NT2/D1 (cell line): ENCODE measurements at regions not wholly inside any gene's neighbourhood (a gene's known extent, or its start where the extent isn't known, plus 50 kb on each side); places are given as distances from the start of the nearest gene placed in this dataset.

Experiments
- DNase-seq: peaks from one replicate; pipeline ENCODE4 v3.0.0-alpha.2; 2011; ENCODE audit warnings: low read depth, low spot score
- H3K27me3 ChIP-seq: 2 replicates; pipeline ENCODE4 v1.6.0; 2011; ENCODE audit warnings: mild to moderate bottlenecking; ENCODE audit not compliant: insufficient read length, insufficient read depth
- H3K36me3 ChIP-seq: 2 replicates; pipeline ENCODE4 v1.6.1; 2011; ENCODE audit warnings: mild to moderate bottlenecking, low read length, mixed read lengths; ENCODE audit not compliant: insufficient read depth, insufficient read length
- H3K4me1 ChIP-seq: 2 replicates; pipeline ENCODE4 v1.5.1; 2011; ENCODE audit not compliant: insufficient read depth, insufficient read length
- H3K4me3 ChIP-seq: 2 replicates; pipeline ENCODE4 v1.5.1; 2011; ENCODE audit warnings: low read depth; ENCODE audit not compliant: insufficient read length
- H3K9ac ChIP-seq: 2 replicates; pipeline ENCODE4 v1.6.0; 2011; ENCODE audit warnings: low read depth; ENCODE audit not compliant: insufficient read length
- H3K9me3 ChIP-seq: 2 replicates; pipeline ENCODE4 v1.5.1; 2011; ENCODE audit warnings: mild to moderate bottlenecking, low read length; ENCODE audit not compliant: insufficient read depth
- SUZ12 ChIP-seq: IDR thresholded peaks from 2 replicates; pipeline ENCODE4 v1.6.1; 2011; ENCODE audit not compliant: insufficient read length, insufficient read depth; ENCODE audit errors: extremely low read depth
- YY1 ChIP-seq: IDR thresholded peaks from 2 replicates; pipeline ENCODE4 v1.6.1; 2011; ENCODE audit not compliant: insufficient read length, insufficient read depth
- ZNF274 ChIP-seq: IDR thresholded peaks from 2 replicates; pipeline ENCODE4 v1.6.1; 2011; ENCODE audit warnings: mild to moderate bottlenecking, low read depth, low read length

DNA sequence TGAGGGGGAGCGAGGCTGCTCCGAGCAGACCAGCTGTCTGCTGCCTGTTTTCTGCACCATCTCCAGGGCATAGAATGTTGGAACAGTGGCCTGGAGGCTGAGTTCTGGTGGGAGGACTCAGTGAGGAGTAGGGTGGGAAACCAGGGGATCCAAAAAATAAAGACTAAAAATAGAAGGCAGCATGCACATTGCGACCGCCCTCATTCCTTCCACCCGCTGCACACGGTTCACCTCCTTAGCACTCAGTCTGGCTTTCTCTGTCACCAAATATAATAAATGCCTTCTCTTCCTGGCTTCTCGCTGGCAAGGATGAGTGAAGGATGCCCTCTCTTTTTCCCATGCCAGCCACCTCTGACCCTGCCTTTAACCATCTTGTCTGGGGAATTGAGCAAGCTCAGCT is 146.2 kb downstream of the AACS start:
- H3K4me1 ChIP-seq = no peaks in the 10 kb centered on the region
- DNase-seq = no peak
- peaks cover 24% of the 10 kb centered on the region for H3K9me3 ChIP-seq
- H3K4me3 ChIP-seq = no peak overlapping the region
- peaks cover 5% of the 10 kb centered on the region for H3K36me3 ChIP-seq
- TF ChIP-seq ZNF274 = no peak
- no peak for TF ChIP-seq SUZ12
- no peak for TF ChIP-seq YY1
- H3K9ac ChIP-seq = no peak overlapping the region
- H3K27me3 ChIP-seq = no peaks in the 10 kb centered on the region

DNA sequence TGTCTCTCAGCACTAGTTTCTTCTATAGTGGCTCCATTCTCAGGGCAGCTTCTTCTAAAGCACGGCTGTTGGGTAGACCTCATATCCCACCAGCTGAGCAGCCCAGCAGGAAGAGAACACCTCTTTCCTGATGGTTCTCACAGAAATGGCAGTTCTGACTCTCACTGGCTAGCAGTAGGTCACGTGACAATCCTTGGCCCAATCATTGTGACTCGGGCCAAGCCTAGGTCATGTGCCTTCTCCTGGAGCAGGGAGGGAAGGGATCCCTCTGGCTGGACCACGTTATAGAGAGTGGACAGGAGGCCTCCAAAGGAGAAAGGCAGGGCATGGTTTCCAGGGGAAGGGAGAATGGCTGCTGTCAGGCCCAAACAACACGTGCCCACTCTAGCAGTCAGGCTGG is 149.1 kb downstream of the AACS start:
- H3K9ac ChIP-seq = no peak overlapping the region
- H3K27me3 ChIP-seq = no peaks in the 10 kb centered on the region
- peaks cover 20% of the 10 kb centered on the region for H3K9me3 ChIP-seq
- TF ChIP-seq YY1 (no peak), SUZ12 (no peak), ZNF274 (no peak)
- DNase-seq = no peak
- H3K4me1 ChIP-seq = peaks cover 2% of the 10 kb centered on the region
- peaks cover 5% of the 10 kb centered on the region for H3K36me3 ChIP-seq
- H3K4me3 ChIP-seq = no peak overlapping the region

DNA sequence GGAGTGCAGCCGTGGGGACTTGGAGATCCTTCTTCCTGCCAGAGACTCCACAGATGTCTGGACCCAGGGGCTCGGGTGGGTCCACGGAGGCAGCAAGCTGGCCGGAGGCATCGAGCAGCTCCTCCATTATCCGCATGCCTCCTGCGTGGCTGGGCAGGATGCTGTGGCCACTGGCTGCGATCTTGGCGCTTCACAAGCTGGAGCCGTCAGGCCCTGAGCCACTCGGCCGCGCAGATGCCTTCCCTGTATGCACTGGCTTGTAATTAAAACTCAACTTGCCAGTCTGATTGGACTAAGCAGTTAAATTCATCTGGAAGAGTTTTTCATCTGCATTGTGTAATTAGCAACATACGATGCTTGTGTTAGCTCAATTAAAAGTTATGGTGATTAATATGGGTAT is 151.5 kb downstream of the AACS start:
- Histone ChIP-seq H3K36me3 (peaks cover 5% of the 10 kb centered on the region), H3K9ac (no peak overlapping the region), H3K27me3 (no peaks in the 10 kb centered on the region), H3K4me1 (peaks cover 2% of the 10 kb centered on the region), H3K9me3 (peaks cover 15% of the 10 kb centered on the region), H3K4me3 (no peak overlapping the region)
- TF ChIP-seq ZNF274 (no peak), YY1 (no peak), SUZ12 (no peak)
- DNase-seq = no peak

DNA sequence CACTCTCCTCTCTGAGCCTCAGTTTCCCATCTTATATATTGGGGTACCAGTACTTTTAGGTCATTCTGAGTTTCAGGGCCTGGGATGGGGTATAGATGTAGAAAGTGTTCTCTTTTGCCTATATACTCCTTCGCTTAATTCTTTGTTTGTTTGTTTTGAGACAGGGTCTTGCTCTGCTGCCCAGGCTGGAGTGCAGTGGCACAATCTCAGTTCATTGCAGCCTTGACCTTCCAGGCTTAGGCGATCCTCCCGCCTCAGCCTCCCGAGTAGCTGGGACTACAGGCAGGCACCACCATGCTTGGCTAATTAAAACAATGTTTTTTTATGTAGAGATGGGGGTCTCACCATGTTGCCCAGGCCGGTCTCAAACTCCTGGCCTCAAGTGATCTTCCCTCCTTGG is 152.1 kb downstream of the AACS start:
- Histone ChIP-seq H3K9ac (no peak overlapping the region), H3K27me3 (no peaks in the 10 kb centered on the region), H3K4me1 (peaks cover 2% of the 10 kb centered on the region), H3K9me3 (peaks cover 15% of the 10 kb centered on the region), H3K4me3 (no peak overlapping the region), H3K36me3 (peaks cover 5% of the 10 kb centered on the region)
- no peak for DNase-seq
- no peak for TF ChIP-seq YY1
- no peak for TF ChIP-seq SUZ12
- TF ChIP-seq ZNF274 = no peak

DNA sequence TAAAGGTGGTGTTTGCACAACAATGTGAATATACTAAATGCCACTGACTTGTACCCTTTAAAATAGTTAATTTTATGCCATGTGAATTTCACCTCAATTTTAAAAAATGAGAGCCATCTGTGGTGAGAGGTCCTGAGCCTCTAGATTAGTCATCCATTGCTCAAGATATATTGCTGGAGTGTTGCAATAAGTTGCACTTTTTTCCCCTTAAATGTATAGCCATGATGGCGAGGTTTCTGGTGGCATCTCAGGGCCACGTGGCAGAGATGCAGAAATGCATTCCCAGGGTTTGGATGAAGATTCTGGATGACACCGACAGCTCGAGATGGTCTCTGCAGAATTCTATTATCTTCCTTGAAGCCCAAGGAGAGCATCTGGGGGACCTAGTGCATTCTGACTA is 153.7 kb downstream of the AACS start:
- no peaks in the 10 kb centered on the region for H3K27me3 ChIP-seq
- H3K4me3 ChIP-seq = no peak overlapping the region
- H3K36me3 ChIP-seq = peaks cover 5% of the 10 kb centered on the region
- TF ChIP-seq ZNF274 (no peak), YY1 (no peak), SUZ12 (no peak)
- no peak for DNase-seq
- no peak overlapping the region for H3K9ac ChIP-seq
- peaks cover 10% of the 10 kb centered on the region for H3K9me3 ChIP-seq
- H3K4me1 ChIP-seq = peaks cover 2% of the 10 kb centered on the region

DNA sequence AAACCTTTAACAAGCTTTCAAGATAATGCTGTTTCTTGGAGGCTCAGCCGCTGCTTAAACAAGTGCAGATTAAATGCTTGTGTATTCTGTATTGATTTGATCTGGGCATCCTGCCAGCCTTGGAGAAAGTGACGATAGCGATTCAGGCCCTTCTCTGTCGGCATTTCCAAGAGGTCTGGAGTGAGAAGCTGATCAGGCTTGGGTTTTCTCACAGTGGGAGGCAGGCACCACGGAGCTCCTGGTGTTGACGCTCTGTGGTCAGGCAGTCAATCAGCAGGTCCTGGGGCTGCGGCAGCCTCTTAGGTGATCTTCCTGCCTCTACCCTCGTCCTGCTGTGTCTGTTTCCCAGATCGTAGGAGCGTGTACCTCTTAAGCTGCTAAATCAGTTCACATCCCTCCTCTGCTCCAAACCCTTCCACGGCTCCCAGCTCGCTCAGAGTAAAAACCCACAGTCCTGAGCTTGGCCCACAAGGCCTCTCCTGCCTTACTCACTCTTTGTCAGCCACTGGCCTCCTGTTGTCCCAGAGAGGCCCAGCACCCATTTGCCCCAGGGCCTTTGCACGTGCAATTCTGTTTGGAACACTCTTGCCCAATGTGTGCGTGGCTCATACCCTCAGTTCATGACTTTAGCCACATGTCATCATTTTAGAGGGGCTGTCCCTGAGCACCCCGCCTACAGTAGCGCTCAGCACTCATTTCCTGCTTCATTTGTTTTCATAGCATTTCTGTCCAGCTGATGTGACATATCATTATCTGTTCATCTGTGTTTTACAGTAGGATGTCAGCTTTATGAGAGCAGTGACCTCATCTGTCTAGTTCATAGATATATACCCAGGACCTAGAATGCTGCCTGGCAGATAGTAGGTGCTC is 155.4 kb downstream of the AACS start:
- DNase-seq = no peak
- Histone ChIP-seq H3K9me3 (peaks cover 10% of the 10 kb centered on the region; the same call in 1 of the 2 replicates), H3K36me3 (no peaks in the 10 kb centered on the region), H3K4me1 (peaks cover 2% of the 10 kb centered on the region), H3K9ac (no peak overlapping the region), H3K4me3 (no peak overlapping the region), H3K27me3 (no peaks in the 10 kb centered on the region)
- no peak for TF ChIP-seq SUZ12
- no peak for TF ChIP-seq YY1
- no peak for TF ChIP-seq ZNF274

DNA sequence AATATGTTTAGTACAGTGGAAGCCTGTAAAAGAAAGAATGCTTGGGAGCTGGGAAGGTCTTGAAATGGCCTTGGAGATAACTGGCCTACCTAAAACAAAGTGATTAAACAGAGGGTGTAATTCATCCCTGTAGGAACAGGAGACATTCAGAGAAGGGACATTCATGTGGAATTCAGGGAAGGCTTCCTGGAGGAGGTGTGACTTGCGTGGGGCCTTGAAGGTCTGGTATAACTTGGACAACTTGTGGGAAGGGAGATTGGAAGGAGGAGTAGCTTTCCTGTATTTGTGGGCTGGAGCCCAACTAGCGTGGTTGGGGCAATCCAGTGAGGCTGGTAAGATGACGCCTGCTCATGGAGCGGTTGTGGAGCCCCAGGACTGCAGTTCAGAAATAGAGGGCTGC is 156.4 kb downstream of the AACS start:
- Histone ChIP-seq H3K9ac (no peak overlapping the region), H3K4me3 (no peak overlapping the region), H3K36me3 (no peaks in the 10 kb centered on the region), H3K9me3 (peaks cover 13% of the 10 kb centered on the region; the same call in 1 of the 2 replicates), H3K4me1 (peaks cover 2% of the 10 kb centered on the region), H3K27me3 (no peaks in the 10 kb centered on the region)
- no peak for TF ChIP-seq YY1
- no peak for TF ChIP-seq SUZ12
- no peak for TF ChIP-seq ZNF274
- DNase-seq = no peak
